ENCODE measurements at regions not wholly inside any gene's neighbourhood (a gene's known extent, or its start where the extent isn't known, plus 50 kb on each side); places are given as distances from the start of the nearest gene placed in this dataset.

- no peak for TF ChIP-seq CTCF (IDR thresholded peaks at IDR 0.05 in 8 of 11, conservative IDR thresholded peaks at IDR 0.05 in 3 of 11)
- TF ChIP-seq POLR2AphosphoS5 (IDR thresholded peaks at IDR 0.05) = no peak
Measured at GRCh38 chr5:9951865-9952516, 297.7 kb downstream of the ATPSCKMT start.
